Gastroesophageal sphincter (tissue), 4 donors: ENCODE measurements at regions not wholly inside any gene's neighbourhood (a gene's known extent, or its start where the extent isn't known, plus 50 kb on each side); places are given as distances from the start of the nearest gene placed in this dataset.

Experiments used
- ATAC-seq: fragments of 150-250 bp; one replicate; pipeline ENCODE4 v1.9.1; 2016; ENCODE audit warnings: mild to moderate bottlenecking, moderate library complexity
- H3K27ac ChIP-seq, 4 donors: fragments of 200-600 bp; sonication (generic) in 3 of 4; 1 replicate in 3 of 4; 2 replicates in 1 of 4; pipeline ENCODE4 v1.5.1; 2016 to 2019
- H3K27me3 ChIP-seq: fragments of 200-600 bp; sonication (generic); one replicate; pipeline ENCODE4 v1.5.1; 2019
- H3K36me3 ChIP-seq, 2 donors: fragments of 200-600 bp; sonication (generic); one replicate each; pipeline ENCODE4 v1.5.1; 2019; ENCODE audit warnings: control low read depth in 1 of 2
- H3K4me1 ChIP-seq, 3 donors: fragments of 200-600 bp; sonication (generic); 1 replicate in 2 of 3; 2 replicates in 1 of 3; pipeline ENCODE4 v1.5.1; 2016 to 2019; ENCODE audit warnings: control low read depth in 2 of 3
- H3K4me3 ChIP-seq, 2 donors: fragments of 200-600 bp; sonication (generic); one replicate each; pipeline ENCODE4 v1.5.1; 2019; ENCODE audit warnings: mild to moderate bottlenecking in 1 of 2, moderate library complexity in 1 of 2
- H3K9me3 ChIP-seq, 3 donors: fragments of 200-600 bp; sonication (generic); one replicate each; pipeline ENCODE4 v1.5.1; 2017 to 2019; ENCODE audit warnings: control low read depth in 2 of 3
- CTCF ChIP-seq, 4 experiments: fragments of 200-600 bp in 2 of 4; fragments of 450-650 bp in 2 of 4; sonication (generic) in 1 of 4; IDR thresholded peaks; one replicate each; pipeline ENCODE4 v1.5.1; 2017 to 2019; ENCODE audit warnings: antibody characterized with exemption in 4 of 4, mild to moderate bottlenecking in 2 of 4, moderate library complexity in 2 of 4
- EP300 ChIP-seq: sonication (generic); formaldehyde crosslinking; IDR thresholded peaks from one replicate; pipeline ENCODE4 v1.6.1; 2017; ENCODE audit warnings: antibody characterized with exemption, mild to moderate bottlenecking
- POLR2A ChIP-seq, 2 donors: fragments of 450-650 bp; IDR thresholded peaks; one replicate each; pipeline ENCODE4 v1.6.1; 2017; ENCODE audit warnings: antibody characterized with exemption in 2 of 2, mild to moderate bottlenecking in 2 of 2, moderate library complexity in 1 of 2
- POLR2AphosphoS5 ChIP-seq: sonication (generic); formaldehyde crosslinking; IDR thresholded peaks from one replicate; pipeline ENCODE4 v1.6.1; 2017; ENCODE audit warnings: antibody characterized with exemption
- WGBS, 2 donors: methylation state at CpG; one replicate each; pipeline ENCODE4 v1.1.5; 2018; ENCODE audit warnings: low coverage in 1 of 2; 5-methylcytosine and 5-hydroxymethylcytosine counted together

- no peaks in the 10 kb centered on the region for H3K36me3 ChIP-seq
- 73 to 100% methylated on average over 2 of the region's 2 CpGs for WGBS, 2 donors
- H3K27me3 ChIP-seq: no peaks in the 10 kb centered on the region
- no peaks in the 10 kb centered on the region for H3K4me1 ChIP-seq
- no peak overlapping the region for H3K4me3 ChIP-seq
- no peak for ATAC-seq
- TF ChIP-seq CTCF (IDR thresholded peaks at IDR 0.05) (no peak), EP300 (no peak)
- H3K9me3 ChIP-seq: no peaks in the 10 kb centered on the region
- H3K27ac ChIP-seq: no peak overlapping the region
Observed at GRCh38 chr11:81819462-81819861, 914.2 kb downstream of the FAM181B start.

- no peaks in the 10 kb centered on the region for H3K36me3 ChIP-seq
- TF ChIP-seq POLR2A (IDR thresholded peaks at IDR 0.05): no peak
- no peak for TF ChIP-seq CTCF (IDR thresholded peaks at IDR 0.05)
- TF ChIP-seq EP300: no peak
- no peak for TF ChIP-seq POLR2AphosphoS5
- no peaks in the 10 kb centered on the region for H3K4me1 ChIP-seq
- no peak overlapping the region for H3K4me3 ChIP-seq
- ATAC-seq: no peak
- H3K9me3 ChIP-seq: no peaks in the 10 kb centered on the region
- H3K27ac ChIP-seq: no peak overlapping the region
- no peaks in the 10 kb centered on the region for H3K27me3 ChIP-seq
- 33 to 67% methylated on average over 1 of the region's 1 CpG for WGBS, 2 donors
Observed at GRCh38 chr11:81804858-81805257, 928.8 kb downstream of the FAM181B start.

GRCh38 chr11:81802591-81802990, 931.1 kb downstream of the FAM181B start:
- TF ChIP-seq CTCF (IDR thresholded peaks at IDR 0.05) (no peak), EP300 (no peak), POLR2A (IDR thresholded peaks at IDR 0.05) (no peak)
- ATAC-seq: no peak
- Histone ChIP-seq H3K36me3 (no peaks in the 10 kb centered on the region), H3K4me3 (no peak overlapping the region), H3K27ac (no peak overlapping the region), H3K4me1 (no peaks in the 10 kb centered on the region), H3K27me3 (no peaks in the 10 kb centered on the region), H3K9me3 (no peaks in the 10 kb centered on the region)
- 63 to 78% methylated on average over 2 to 3 of the region's 3 CpGs for WGBS, 2 donors

- TF ChIP-seq CTCF (IDR thresholded peaks at IDR 0.05): no peak
- no peak for TF ChIP-seq POLR2AphosphoS5
- no peak for TF ChIP-seq POLR2A (IDR thresholded peaks at IDR 0.05)
- no peak for TF ChIP-seq EP300
- Histone ChIP-seq H3K27me3 (no peaks in the 10 kb centered on the region), H3K9me3 (no peaks in the 10 kb centered on the region), H3K36me3 (no peaks in the 10 kb centered on the region), H3K27ac (no peak overlapping the region), H3K4me3 (no peak overlapping the region), H3K4me1 (no peaks in the 10 kb centered on the region)
- ATAC-seq: no peak
- WGBS, 2 donors: 47 to 88% methylated on average over 4 of the region's 4 CpGs
Observed at GRCh38 chr11:81792416-81792815, 941.2 kb downstream of the FAM181B start.

- no peak overlapping the region for H3K4me3 ChIP-seq
- no peaks in the 10 kb centered on the region for H3K36me3 ChIP-seq
- TF ChIP-seq POLR2A (IDR thresholded peaks at IDR 0.05) (no peak), EP300 (no peak), POLR2AphosphoS5 (no peak), CTCF (IDR thresholded peaks at IDR 0.05) (no peak)
- H3K27me3 ChIP-seq: no peaks in the 10 kb centered on the region
- no peak overlapping the region for H3K27ac ChIP-seq
- H3K9me3 ChIP-seq: no peaks in the 10 kb centered on the region
- no peak for ATAC-seq
- no peaks in the 10 kb centered on the region for H3K4me1 ChIP-seq
- 27 to 39% methylated on average over 1 of the region's 1 CpG for WGBS, 2 donors
Observed at GRCh38 chr11:81787584-81788049, 946.0 kb downstream of the FAM181B start.
